ENCODE measurements at regions not wholly inside any gene's neighbourhood (a gene's known extent, or its start where the extent isn't known, plus 50 kb on each side); places are given as distances from the start of the nearest gene placed in this dataset.

GRCh38 chr11:101336155-101336554 is 206.5 kb upstream of the PGR start:
- no peak overlapping the region for H3K4me3 ChIP-seq (ENCODE audit: low read depth, low read length)
- TF ChIP-seq CTCF (IDR thresholded peaks at IDR 0.05; ENCODE audit: insufficient read depth, low read length), result no peak
- DNase-seq (ENCODE audit: low read depth), result no peak

GRCh38 chr11:101334581-101334980 is 205.0 kb upstream of the PGR start:
- TF ChIP-seq CTCF (IDR thresholded peaks at IDR 0.05; ENCODE audit: insufficient read depth, low read length), result no peak
- H3K4me3 ChIP-seq (ENCODE audit: low read depth, low read length), result no peak overlapping the region
- no peak for DNase-seq (ENCODE audit: low read depth)

GRCh38 chr11:101331411-101331810 is 201.8 kb upstream of the PGR start:
- TF ChIP-seq CTCF (IDR thresholded peaks at IDR 0.05; ENCODE audit: insufficient read depth, low read length), result no peak
- DNase-seq (ENCODE audit: low read depth), result no peak
- H3K4me3 ChIP-seq (ENCODE audit: low read depth, low read length), result no peak overlapping the region

- TF ChIP-seq CTCF (IDR thresholded peaks at IDR 0.05; ENCODE audit: insufficient read depth, low read length), result no peak
- peak; percentile 1 for DNase-seq (ENCODE audit: low read depth)
- no peak overlapping the region for H3K4me3 ChIP-seq (ENCODE audit: low read depth, low read length)
Measured at GRCh38 chr11:101327908-101328307, 198.3 kb upstream of the PGR start.

GRCh38 chr11:101326141-101326540 is 196.5 kb upstream of the PGR start:
- H3K4me3 ChIP-seq (ENCODE audit: low read depth, low read length), result no peak overlapping the region
- no peak for TF ChIP-seq CTCF (IDR thresholded peaks at IDR 0.05; ENCODE audit: insufficient read depth, low read length)

GRCh38 chr11:101323997-101324396 is 194.4 kb upstream of the PGR start:
- no peak for DNase-seq (ENCODE audit: low read depth)
- H3K4me3 ChIP-seq (ENCODE audit: low read depth, low read length), result no peak overlapping the region
- no peak for TF ChIP-seq CTCF (IDR thresholded peaks at IDR 0.05; ENCODE audit: insufficient read depth, low read length)

More at GRCh38 chr11:101326141-101326540, 196.5 kb upstream of the PGR start:
- no peak for DNase-seq (ENCODE audit: low read depth)

GRCh38 chr11:101321222-101321621 is 191.6 kb upstream of the PGR start:
- TF ChIP-seq CTCF (IDR thresholded peaks at IDR 0.05; ENCODE audit: insufficient read depth, low read length), result no peak

More at GRCh38 chr11:101321222-101321621, 191.6 kb upstream of the PGR start:
- DNase-seq (ENCODE audit: low read depth), result no peak
- H3K4me3 ChIP-seq (ENCODE audit: low read depth, low read length), result no peak overlapping the region
